ENCODE measurements at regions not wholly inside any gene's neighbourhood (a gene's known extent, or its start where the extent isn't known, plus 50 kb on each side); places are given as distances from the start of the nearest gene placed in this dataset.

DNA sequence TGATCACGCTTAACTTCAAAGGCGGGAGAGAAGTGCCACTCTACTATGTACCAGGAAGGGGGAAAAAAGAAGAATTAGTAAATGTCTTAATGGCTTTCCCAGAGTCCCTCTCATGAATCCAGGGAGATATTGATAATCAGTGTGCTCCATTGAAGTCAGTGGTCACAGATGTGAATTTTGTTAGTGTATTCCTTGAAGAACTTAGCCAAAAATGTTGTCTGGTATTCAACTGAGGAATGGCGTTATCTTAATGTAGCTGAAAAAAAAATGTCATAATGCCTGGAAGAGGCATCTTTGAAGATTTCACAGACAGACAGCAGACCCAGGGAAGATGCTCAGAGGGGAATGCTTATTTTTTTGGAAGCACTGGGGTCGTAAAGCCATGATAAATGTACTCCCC is 250.4 kb downstream of the WDR11 start:
- 73 to 80% methylated on average over 4 of the region's 4 CpGs for WGBS, 2 donors
- ATAC-seq, result no peak
- no peaks in the 10 kb centered on the region for H3K36me3 ChIP-seq
- TF ChIP-seq, protein P1, sequence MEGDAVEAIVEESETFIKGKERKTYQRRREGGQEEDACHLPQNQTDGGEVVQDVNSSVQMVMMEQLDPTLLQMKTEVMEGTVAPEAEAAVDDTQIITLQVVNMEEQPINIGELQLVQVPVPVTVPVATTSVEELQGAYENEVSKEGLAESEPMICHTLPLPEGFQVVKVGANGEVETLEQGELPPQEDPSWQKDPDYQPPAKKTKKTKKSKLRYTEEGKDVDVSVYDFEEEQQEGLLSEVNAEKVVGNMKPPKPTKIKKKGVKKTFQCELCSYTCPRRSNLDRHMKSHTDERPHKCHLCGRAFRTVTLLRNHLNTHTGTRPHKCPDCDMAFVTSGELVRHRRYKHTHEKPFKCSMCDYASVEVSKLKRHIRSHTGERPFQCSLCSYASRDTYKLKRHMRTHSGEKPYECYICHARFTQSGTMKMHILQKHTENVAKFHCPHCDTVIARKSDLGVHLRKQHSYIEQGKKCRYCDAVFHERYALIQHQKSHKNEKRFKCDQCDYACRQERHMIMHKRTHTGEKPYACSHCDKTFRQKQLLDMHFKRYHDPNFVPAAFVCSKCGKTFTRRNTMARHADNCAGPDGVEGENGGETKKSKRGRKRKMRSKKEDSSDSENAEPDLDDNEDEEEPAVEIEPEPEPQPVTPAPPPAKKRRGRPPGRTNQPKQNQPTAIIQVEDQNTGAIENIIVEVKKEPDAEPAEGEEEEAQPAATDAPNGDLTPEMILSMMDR (IDR thresholded peaks at IDR 0.05), result no peak
- H3K4me3 ChIP-seq, result no peak overlapping the region
- DNase-seq, result no peak
- H3K9me3 ChIP-seq, result no peaks in the 10 kb centered on the region
- H3K27me3 ChIP-seq, result no peaks in the 10 kb centered on the region
- H3K27ac ChIP-seq, result no peak overlapping the region
- intact Hi-C loops (cut with DNase I), result no loop called here
- H3K4me1 ChIP-seq, result no peaks in the 10 kb centered on the region
- no peak for FAIRE-seq

DNA sequence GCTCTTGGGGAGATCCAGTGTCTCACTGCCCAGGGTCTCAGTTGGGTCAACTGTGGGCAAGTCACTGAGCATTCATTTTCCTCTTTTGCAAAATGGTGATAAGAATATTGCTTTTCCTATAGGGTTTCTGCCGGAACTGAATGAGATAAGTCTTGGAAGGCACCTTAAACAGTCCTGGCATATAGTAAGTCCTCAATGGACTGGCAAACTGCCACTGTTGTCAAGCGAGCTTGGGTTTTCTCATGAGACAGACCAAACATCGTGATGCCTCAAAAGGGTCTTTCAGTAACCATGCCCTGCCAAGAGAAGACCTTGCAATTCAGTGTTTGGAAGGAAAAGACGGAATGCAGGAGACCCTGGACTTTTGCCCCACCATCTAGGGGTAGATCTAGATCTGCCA is 251.5 kb downstream of the WDR11 start:
- Histone ChIP-seq H3K4me1 (no peaks in the 10 kb centered on the region), H3K27me3 (no peaks in the 10 kb centered on the region), H3K9me3 (no peaks in the 10 kb centered on the region), H3K36me3 (no peaks in the 10 kb centered on the region), H3K27ac (no peak overlapping the region), H3K4me3 (no peak overlapping the region)
- DNase-seq (no peak), FAIRE-seq (no peak), ATAC-seq (no peak)
- 64 to 74% methylated on average over 4 of the region's 4 CpGs for whole genome bisulfite sequencing, 2 donors
- intact Hi-C loops (cut with DNase I), result no loop called here
- TF ChIP-seq, protein P1 (IDR thresholded peaks at IDR 0.05), result no peak

DNA sequence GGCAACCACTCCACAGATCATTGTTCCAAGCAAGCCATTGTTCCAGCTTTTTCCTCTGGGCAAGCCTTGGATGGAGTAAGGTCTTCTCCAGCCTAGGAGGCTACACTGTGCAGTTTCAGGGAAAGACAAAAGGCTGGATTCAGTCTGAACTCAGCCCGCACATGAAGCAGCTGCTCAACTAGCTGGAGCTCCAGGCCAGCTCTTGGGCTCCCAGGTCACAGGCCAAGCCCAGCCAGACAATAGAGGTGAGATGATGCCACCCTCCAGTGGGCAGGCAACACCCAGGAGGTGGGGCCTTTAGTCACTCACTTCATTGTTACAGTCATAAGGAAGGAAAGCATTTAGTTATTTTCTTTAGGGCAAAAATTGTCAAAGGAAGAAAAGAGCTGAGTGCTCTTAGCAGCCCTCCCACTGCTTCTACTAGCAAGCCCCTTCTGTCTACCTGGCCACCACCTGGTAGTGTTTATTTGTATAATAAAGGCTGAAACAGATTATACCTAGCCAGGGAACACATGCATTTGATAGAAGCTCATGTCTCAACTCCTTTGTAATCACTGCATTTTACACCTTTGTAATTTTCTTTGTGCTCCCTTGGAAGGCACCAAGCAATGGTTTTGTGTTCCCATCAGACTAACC is 253.4 kb downstream of the WDR11 start:
- Histone ChIP-seq H3K27ac (no peak overlapping the region), H3K4me3 (no peak overlapping the region), H3K36me3 (no peaks in the 10 kb centered on the region), H3K4me1 (no peaks in the 10 kb centered on the region), H3K9me3 (no peaks in the 10 kb centered on the region), H3K27me3 (no peaks in the 10 kb centered on the region)
- WGBS, 2 donors, result 90 to 95% methylated on average over 1 of the region's 1 CpG
- TF ChIP-seq, protein P1 (IDR thresholded peaks at IDR 0.05), result no peak
- DNase-seq (no peak), FAIRE-seq (no peak), ATAC-seq (no peak)
- intact Hi-C loops (cut with DNase I), result no loop called here

DNA sequence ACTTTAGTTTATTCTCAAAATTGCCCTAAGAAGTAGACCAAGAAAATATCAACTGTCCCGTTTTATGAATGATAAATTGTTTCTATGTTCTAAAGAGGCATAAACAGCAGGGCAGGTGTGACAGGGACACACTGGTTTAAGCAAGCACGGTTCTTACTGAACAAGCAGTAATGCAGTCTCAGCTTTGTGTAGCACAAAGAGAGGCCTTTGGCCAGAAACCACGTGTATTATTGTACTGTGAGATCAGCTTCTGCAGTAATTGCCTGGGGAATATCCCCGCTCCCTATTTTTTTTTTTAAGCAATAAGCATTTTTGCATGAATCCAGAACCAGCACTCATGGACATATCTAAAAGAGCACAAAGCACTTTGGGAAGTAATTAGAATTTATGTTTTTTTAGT is 255.4 kb downstream of the WDR11 start:
- intact Hi-C loops (cut with DNase I), result no loop called here
- H3K4me3 ChIP-seq, result no peak overlapping the region
- ATAC-seq (no peak), DNase-seq (no peak), FAIRE-seq (no peak)
- H3K36me3 ChIP-seq, result no peaks in the 10 kb centered on the region
- H3K27me3 ChIP-seq, result no peaks in the 10 kb centered on the region
- 63 to 64% methylated on average over 4 of the region's 4 CpGs for WGBS, 2 donors
- H3K9me3 ChIP-seq, result no peaks in the 10 kb centered on the region
- H3K27ac ChIP-seq, result no peak overlapping the region
- H3K4me1 ChIP-seq, result no peaks in the 10 kb centered on the region
- TF ChIP-seq, protein P1 (IDR thresholded peaks at IDR 0.05), result no peak

DNA sequence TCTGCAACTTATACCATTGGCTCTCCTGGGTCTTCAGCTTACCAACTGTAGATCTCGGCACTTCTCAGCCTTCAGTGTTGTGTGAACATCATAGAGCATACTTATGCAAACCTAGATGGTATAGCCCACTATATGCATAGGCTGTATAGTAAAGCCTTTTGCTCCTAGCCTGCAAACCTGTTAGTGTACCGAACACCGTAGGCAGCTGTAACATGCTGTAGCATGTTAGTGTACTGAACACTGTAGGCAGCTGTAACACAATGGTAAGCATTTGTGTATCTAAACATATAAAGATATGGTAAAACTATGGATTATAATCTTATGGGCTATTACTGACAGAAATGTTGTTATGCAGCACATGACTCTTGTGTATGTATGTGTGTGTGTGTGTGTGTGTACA is 256.9 kb downstream of the WDR11 start:
- ATAC-seq (no peak), FAIRE-seq (no peak), DNase-seq (no peak)
- Histone ChIP-seq H3K27ac (no peak overlapping the region), H3K4me3 (no peak overlapping the region), H3K36me3 (no peaks in the 10 kb centered on the region), H3K9me3 (no peaks in the 10 kb centered on the region), H3K4me1 (no peaks in the 10 kb centered on the region), H3K27me3 (no peaks in the 10 kb centered on the region)
- WGBS, 2 donors, result 80 to 94% methylated on average over 3 of the region's 3 CpGs
- TF ChIP-seq, protein P1 (IDR thresholded peaks at IDR 0.05), result no peak
- intact Hi-C loops (cut with DNase I), result no loop called here
